GM19397 (cell line): ENCODE measurements at regions not wholly inside any gene's neighbourhood (a gene's known extent, or its start where the extent isn't known, plus 50 kb on each side); places are given as distances from the start of the nearest gene placed in this dataset.

ENCODE experiments used
- ATAC-seq: cut with Tn5 transposase; IDR thresholded peaks from one replicate; pipeline ENCODE4 v1.9.1; 2021; ENCODE audit warnings: mild to moderate bottlenecking, moderate library complexity; ENCODE audit not compliant: unreplicated experiment

DNA sequence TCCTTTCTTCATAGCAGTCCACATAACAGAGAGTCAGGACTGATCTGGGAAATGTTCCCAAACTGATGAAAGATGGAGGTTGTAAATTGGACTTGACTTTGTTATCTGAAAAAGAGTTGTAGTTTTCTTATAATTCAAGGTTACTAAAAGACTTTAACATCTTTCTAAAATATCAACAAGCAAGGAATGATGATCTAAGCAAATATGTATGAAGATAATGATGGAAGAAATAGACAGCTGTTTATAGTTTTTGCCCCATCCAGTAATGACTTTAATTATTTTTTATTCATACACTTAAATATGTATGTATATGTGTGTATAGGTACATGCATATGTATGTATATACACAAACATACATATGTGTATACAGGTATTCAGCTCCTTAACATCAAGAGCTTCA is 411.1 kb upstream of the SPOCK3 start:
- no peak for ATAC-seq

DNA sequence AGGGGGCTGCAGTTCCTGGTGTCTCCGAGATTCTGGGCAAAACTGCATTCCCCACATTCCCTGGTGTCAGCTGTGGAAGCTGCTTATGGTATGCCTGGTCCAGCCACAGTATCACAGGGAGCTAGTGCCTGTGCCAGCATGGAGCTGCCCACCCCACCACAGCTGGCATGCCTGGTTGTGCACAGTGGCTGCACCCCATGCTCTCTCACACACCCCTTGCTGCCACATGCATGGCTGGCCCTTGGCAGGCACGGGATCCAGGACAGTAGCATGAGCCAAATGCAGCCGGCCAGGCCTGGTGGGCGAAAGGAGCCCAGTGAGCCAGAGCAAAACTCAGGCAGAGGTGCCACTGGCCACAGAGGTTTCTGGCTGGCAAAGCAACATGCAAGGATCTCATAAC is 418.0 kb upstream of the SPOCK3 start:
- ATAC-seq: no peak

DNA sequence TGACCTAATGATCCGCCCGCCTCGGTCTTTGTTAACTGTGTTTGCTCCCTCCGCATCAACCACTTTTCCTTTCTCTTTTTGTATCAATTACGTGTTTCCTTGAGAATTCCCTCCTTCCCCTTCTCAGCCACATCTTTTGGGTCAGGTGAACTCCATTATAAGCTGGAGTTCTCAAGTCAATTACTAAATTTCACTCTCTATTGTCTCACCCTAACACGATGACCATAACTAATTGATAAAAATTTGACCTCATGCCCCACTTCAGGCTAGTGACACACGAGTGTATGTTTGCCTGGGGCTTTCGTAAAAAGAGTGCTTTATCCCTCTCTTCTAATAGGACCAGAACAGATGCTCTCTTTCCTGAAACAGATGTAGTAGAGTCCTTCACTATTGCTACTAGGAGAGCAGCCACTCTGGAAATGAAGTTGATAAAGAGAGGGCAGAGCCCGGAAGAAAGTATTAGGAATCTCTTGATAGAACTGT is 403.6 kb upstream of the ANXA10 start:
- ATAC-seq: no peak

DNA sequence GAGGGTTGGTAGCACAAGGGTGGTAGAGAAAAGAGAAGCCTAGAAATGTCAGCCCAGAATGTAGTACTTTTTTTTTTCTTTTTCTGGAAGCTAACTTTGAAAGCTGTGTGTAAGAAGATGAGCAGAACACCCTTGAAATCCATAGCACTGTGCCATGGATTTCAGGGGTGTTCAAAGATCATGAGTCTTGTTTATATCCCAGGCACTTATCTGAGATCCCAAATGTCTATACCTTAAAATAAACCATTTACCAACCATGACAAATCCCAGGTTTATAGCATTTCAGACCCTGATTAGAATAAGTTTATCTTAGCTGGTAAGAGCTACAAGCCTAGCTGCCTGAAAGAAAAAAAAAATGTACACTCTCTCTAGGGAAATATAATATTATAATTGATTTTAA is 389.9 kb upstream of the ANXA10 start:
- ATAC-seq: no peak

DNA sequence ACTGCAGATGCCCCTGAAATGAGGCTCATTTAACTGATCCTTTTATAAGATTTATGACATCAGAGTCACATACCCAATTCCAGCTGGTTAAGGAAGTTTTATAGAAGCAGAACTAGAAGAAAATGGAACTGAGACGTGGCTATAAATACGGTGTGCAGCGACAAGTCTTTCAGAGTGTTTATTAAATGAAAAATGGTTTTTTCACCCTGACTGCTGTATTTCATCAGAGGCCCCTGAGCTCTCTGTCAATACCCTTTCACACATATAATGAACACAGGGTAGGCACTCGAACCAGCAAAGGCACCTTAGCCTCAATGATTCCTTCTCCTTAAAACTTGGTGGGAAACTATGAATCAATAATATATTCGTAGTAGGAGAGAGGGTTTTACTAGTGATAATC is 380.8 kb upstream of the ANXA10 start:
- ATAC-seq: no peak

DNA sequence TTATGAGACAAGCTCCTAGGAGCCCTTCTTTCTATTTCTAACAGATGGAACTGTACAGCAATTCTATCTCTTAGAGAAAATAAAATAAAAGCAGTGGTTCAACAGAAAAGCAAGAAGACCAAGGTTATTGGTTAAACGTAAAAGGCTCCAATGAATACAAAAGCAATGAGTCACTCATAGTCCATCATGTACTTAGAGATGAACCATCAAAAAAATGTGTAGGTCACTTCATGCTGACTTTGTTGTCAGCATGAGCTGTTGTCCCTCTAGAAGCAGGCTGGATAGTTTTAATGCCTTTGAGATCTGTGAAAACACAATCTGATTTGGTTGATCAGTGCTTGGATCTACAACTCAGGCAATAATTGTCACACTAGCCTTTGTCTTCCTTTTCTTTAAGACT is 378.6 kb upstream of the ANXA10 start:
- ATAC-seq: no peak

GRCh38 chr4:167715176-167715575 is 377.2 kb upstream of the ANXA10 start:
- ATAC-seq: no peak

GRCh38 chr4:167717495-167717894 is 374.8 kb upstream of the ANXA10 start:
- ATAC-seq: no peak

GRCh38 chr4:167721617-167722486 is 370.5 kb upstream of the ANXA10 start:
- ATAC-seq: no peak

- ATAC-seq: no peak
Observed at GRCh38 chr4:167722487-167722808, 369.9 kb upstream of the ANXA10 start.

- ATAC-seq: no peak
Observed at GRCh38 chr4:167724941-167725340, 367.4 kb upstream of the ANXA10 start.

- ATAC-seq: no peak
Observed at GRCh38 chr4:167730769-167731168, 361.6 kb upstream of the ANXA10 start.

DNA sequence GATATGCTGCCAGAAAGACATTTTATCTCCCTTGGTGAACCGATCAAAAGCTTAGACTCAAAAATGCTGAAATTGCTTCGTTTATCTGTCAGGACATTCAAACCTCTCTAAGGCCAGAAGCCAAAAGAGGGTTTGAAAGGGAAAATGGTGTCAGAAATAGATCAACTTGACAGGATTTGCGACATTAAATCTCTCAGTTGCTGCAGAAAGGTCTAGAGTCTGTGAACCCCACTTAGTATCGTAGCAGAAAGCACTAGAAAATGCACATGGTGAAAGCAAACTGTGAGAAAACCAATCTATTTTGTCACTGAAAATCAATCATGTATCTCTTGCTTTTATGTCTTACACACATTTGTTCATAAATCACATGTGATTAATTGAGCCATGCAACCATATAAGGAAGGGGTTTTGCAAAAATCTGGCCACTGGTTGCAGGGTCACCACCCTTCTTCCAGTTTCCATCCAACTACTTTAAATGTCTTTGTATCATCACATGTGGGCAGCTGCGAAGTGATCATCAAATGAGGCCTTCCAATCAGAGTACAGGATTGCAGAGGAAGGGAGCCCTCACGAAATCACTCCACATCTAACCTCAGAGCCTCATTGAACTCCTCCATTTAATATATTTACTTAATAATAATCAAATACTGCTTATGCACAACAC is 347.2 kb upstream of the ANXA10 start:
- no peak for ATAC-seq

GRCh38 chr4:167767281-167767680 is 325.1 kb upstream of the ANXA10 start:
- no peak for ATAC-seq

DNA sequence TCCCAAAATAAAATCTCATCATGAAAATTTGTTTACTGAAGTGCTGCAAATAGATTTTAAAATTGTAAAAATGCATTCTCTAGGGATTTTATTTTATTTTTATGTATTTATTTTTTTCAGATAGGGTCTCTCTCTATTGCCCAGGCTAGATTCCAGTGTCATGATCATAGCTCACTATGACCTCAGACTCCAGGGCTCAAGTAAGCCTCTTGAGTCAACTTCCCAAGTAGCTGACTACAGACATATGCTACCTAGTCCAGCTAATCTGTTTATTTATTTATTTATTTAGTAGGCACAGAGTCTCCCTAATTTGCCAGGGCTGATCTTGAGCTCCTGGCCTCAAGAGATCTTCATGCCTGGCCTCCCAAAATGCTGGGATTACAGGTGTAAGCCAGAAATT is 317.7 kb upstream of the ANXA10 start:
- ATAC-seq: no peak

DNA sequence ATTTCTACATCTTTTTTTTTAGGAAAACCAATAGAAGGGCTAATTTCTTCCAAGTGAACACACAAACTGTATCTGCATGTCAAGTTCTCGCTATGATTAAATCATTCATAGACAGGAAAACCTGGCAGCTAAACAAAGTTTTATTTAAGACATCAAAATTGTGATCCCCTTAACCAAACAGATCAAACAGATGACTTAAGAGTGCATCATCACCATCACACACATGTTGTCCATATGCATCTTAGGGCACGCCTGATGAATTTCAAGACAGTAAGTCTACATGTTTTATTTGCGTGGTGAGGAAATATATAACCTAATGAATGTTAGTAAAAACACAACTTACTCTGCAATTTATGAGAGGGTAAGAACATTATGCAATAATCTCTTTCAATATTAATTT is 317.0 kb upstream of the ANXA10 start:
- no peak for ATAC-seq

DNA sequence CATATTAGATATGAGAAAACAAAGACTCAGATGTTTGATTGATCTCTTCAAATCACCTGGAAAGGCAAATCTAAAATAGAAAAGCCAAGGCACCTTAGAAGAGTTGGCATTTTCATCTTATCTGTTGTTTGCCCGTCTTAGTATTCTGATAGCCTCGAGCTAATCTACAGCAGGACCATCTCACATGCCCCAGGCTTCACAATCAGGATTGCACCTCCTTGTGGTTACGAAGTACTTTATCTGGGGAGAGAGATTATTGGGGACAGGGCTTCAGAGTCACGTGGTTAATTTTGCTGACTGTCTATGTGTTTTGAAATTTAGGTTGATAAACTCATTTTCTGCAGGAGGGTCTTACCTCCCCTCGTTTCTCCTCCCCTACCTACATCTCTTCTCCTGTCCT is 313.1 kb upstream of the ANXA10 start:
- ATAC-seq: no peak

DNA sequence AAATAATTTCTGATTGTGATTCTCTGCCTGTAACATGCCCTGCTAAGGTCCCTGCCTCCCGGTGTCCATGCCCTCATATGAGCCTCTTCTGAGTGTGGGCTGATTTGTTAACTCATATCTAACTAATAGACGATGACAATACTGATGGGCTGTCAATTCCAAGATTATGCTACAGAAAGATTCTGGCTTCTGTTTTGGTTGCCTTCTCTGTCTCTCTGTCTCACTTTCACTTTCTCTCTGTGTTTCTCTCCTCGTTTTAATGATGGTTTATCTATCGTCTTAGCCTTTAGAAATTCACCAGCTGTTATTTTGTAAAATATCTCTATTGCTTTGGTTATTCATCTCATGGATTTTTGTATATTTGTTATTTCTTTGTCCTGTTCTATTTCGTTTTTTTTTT is 312.5 kb upstream of the ANXA10 start:
- no peak for ATAC-seq

DNA sequence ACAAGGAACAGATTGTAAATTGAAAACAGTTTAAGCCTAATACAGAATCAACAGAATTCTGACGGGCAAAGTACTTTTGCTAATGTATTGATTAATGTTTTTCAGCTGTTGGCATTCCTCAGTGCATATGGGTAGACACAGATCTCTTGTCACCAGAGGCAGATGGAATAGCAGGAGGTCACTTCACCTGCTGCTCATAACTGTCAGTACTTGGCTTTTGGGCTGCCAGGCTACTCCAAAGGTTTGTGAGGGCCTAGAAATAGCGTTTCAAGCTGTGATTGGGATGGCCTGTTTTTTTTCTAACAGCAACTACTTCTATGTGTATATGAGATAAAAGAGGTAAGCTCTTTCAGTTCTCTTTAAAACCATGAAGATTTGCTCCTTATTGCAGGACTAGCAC is 307.5 kb upstream of the ANXA10 start:
- no peak for ATAC-seq

- no peak for ATAC-seq
Observed at GRCh38 chr4:167785523-167785922, 306.8 kb upstream of the ANXA10 start.

- no peak for ATAC-seq
Observed at GRCh38 chr4:167786504-167786903, 305.8 kb upstream of the ANXA10 start.

GRCh38 chr4:167787231-167787630 is 305.1 kb upstream of the ANXA10 start:
- no peak for ATAC-seq
